ENCODE measurements at regions not wholly inside any gene's neighbourhood (a gene's known extent, or its start where the extent isn't known, plus 50 kb on each side); places are given as distances from the start of the nearest gene placed in this dataset.
"Not testable (repeated sequence)": the region's sequence is repeated elsewhere in the genome, so short reads cannot be mapped to it uniquely, and the experiment has no call there.

GRCh38 chr16:32202585-32202984 is 50.5 kb upstream of the TP53TG3D start:
- H3K27me3 ChIP-seq (replicated peaks); H3K27ac ChIP-seq; H3K4me1 ChIP-seq (replicated peaks); DNase-seq (ENCODE audit: low read depth in 1 of 2, low spot score in 2 of 2); H3K4me3 ChIP-seq; H3K9me3 ChIP-seq (replicated peaks); H3K36me3 ChIP-seq: not testable (repeated sequence)

Data from SJSA1 (cell line).